ENCODE measurements at regions not wholly inside any gene's neighbourhood (a gene's known extent, or its start where the extent isn't known, plus 50 kb on each side); places are given as distances from the start of the nearest gene placed in this dataset.

DNA sequence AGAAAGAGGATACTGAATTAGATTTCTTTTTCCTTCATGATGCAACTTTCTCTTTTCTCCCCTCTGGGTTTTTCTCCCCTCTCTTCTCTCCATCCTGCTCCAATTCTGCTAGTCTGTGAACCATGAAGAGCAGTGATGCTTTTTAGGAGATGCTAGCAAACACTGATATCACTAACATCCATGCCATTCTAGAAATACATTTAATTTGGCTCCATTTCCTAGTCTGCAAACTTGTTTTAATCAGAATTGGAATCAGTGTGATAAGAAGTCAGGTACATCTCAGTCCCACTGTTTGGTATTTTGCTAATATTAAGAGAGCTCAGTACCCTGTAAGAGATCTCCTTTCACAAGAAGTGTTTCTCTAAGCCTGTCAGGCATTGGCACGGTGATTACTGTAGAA, 437.1 kb downstream of the RWDD3 start:
- TF ChIP-seq, protein P1, sequence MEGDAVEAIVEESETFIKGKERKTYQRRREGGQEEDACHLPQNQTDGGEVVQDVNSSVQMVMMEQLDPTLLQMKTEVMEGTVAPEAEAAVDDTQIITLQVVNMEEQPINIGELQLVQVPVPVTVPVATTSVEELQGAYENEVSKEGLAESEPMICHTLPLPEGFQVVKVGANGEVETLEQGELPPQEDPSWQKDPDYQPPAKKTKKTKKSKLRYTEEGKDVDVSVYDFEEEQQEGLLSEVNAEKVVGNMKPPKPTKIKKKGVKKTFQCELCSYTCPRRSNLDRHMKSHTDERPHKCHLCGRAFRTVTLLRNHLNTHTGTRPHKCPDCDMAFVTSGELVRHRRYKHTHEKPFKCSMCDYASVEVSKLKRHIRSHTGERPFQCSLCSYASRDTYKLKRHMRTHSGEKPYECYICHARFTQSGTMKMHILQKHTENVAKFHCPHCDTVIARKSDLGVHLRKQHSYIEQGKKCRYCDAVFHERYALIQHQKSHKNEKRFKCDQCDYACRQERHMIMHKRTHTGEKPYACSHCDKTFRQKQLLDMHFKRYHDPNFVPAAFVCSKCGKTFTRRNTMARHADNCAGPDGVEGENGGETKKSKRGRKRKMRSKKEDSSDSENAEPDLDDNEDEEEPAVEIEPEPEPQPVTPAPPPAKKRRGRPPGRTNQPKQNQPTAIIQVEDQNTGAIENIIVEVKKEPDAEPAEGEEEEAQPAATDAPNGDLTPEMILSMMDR (IDR thresholded peaks at IDR 0.05; ENCODE audit: low read length, missing control alignments), result no peak
- DNase-seq (ENCODE audit: low read depth), result no peak
- H3K4me3 ChIP-seq (replicated peaks; ENCODE audit: low read depth, low read length), result no peak overlapping the region

DNA sequence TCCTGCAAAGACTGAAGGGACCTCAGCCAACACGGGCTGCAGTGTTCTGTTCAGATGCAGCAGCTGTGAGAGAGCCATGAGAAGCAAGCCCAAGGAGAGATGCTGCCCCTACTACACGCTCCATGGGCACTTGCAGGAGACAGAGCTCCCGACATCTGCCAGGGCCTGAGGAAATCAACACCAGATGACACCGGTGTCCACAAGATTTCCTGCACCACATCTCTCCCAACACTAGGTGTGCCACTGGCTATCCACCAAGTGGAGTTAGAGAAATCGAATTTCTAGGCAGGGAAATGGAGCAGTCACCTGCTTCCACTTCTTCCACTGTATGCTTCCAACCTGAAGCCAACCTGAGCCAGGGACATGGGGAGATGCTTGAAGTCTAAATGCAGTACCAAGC, 445.3 kb downstream of the RWDD3 start:
- DNase-seq (ENCODE audit: low read depth), result no peak
- TF ChIP-seq, protein P1 (IDR thresholded peaks at IDR 0.05; ENCODE audit: low read length, missing control alignments), result no peak
- no peak overlapping the region for H3K4me3 ChIP-seq (replicated peaks; ENCODE audit: low read depth, low read length)

DNA sequence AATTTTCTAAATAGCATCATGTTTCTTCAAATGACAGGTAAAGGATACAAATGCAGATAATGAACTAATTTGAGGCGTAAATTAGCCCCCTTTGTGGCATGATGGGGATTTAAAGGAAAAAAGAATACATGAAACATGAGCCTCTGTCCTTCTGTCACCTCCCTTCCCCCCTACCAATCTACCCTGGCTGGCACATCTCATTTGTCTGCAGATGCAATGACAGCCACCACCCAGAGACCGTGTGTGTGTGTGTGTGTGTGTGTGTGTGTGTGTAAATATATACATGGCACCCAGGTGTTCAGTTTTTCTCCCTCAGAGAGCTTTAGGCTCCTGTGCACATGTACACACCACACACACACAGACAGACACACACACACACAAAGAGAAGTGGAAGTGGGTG, 451.1 kb downstream of the RWDD3 start:
- no peak for DNase-seq (ENCODE audit: low read depth)
- H3K4me3 ChIP-seq (replicated peaks; ENCODE audit: low read depth, low read length), result no peak overlapping the region
- TF ChIP-seq, protein P1 (IDR thresholded peaks at IDR 0.05; ENCODE audit: low read length, missing control alignments), result no peak

DNA sequence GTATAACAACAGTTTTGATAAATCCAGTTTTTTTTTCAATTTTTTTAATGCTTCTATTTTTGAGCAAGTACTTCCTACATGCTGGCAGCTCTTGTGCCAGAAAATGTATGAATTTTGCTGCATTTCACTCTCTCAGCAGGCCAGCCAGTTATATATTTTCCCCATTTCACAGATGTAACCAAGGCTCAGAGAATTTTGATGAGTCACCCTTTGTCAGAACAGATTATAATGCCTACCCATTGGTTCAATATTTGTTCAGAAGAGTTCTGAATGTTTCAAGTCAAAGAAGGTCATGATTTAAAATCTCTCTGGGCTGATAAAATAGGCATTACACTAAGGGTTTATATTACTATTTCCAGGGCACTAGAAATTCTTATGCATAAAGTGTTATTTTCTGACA, 452.2 kb downstream of the RWDD3 start:
- no peak for DNase-seq (ENCODE audit: low read depth)
- TF ChIP-seq, protein P1 (IDR thresholded peaks at IDR 0.05; ENCODE audit: low read length, missing control alignments), result no peak
- no peak overlapping the region for H3K4me3 ChIP-seq (replicated peaks; ENCODE audit: low read depth, low read length)

DNA sequence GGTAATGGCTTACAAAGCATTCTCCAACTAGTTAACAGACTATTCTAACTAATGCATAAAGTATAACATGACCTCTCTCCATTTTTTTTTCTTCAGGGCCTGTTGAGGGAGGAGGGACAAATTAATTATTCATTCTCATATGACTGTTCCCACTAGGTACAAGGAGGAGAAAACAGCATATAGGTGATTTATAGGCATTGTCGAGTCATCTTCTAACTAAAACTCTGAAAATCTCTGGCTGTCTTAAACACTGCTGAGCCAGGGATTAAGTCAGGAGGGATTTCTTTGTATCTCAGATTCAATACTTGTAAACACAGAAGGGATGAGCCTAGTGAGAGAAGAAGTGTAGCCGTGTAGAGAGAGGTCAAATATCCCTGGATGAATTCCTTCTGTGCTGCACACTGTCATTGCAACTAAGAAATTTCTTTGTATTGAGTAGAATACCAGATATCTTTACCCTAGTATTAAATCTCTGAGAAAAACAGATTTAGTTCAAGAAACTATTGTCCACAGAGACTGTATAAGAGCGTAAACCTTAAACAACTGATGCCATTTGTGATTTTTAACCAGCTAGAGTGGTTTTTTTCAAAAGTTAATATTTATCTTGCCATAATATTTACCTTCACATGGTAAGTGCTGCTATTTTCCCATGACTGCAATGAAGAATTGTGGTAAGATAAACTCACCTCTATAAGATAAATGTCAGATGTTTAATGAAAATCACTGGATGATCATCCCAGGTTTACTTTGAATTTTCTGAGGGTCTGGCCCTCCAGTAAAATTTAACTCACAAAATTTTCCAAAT, 465.3 kb downstream of the RWDD3 start:
- DNase-seq (ENCODE audit: low read depth), result no peak
- TF ChIP-seq, protein P1 (IDR thresholded peaks at IDR 0.05; ENCODE audit: low read length, missing control alignments), result no peak
- no peak overlapping the region for H3K4me3 ChIP-seq (replicated peaks; ENCODE audit: low read depth, low read length)

DNA sequence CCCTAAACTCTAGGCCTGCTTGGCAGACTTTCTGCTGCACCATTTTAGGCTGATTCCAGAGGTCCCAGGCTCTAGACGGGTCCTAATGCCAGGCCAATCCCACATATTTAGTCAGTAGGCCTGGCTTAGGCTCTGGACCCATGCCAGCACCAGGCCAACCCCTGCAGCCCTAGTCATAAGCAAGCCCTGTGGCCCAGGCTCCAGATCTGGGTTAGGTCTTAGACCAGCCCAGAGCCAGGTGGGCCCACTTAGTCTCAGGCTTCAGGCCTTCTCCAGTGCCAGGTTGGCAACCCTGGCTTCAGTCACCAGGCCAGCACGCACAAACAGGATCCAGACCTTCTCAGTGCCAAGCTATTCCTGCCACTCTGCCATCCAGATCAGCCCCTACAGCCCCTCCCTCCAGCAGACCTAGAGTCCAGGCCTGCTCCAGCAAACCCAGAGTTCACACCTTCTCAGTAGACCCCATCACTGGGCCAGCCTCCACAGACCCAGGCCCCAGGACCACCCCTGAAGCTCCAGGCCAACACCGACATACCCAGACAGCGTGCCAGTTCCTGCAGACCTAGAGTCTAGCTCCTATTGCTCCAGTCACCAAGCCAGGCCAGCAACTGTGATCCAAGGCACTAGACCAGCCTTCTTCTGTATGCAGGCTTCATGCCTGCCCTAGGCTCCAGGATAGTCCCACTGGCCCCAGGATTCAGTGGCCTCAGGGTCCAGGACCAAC, 467.6 kb downstream of the RWDD3 start:
- TF ChIP-seq, protein P1 (IDR thresholded peaks at IDR 0.05; ENCODE audit: low read length, missing control alignments), result no peak
- DNase-seq (ENCODE audit: low read depth), result no peak

More for the DNA sequence above, 467.6 kb downstream of the RWDD3 start:
- no peak overlapping the region for H3K4me3 ChIP-seq (replicated peaks; ENCODE audit: low read depth, low read length)
